Breast epithelium (tissue), 3 donors: ENCODE measurements at regions not wholly inside any gene's neighbourhood (a gene's known extent, or its start where the extent isn't known, plus 50 kb on each side); places are given as distances from the start of the nearest gene placed in this dataset.

ENCODE experiments used
- POLR2AphosphoS5 ChIP-seq, 3 donors: sonication (generic); formaldehyde crosslinking; IDR thresholded peaks; one replicate each; pipeline ENCODE4 v1.6.1; 2017; ENCODE audit warnings: antibody characterized with exemption in 3 of 3
- TF ChIP-seq, protein P1 (sequence below), 3 donors: fragments of 450-650 bp; IDR thresholded peaks; one replicate each; pipeline ENCODE4 v1.5.1; 2016 to 2017; ENCODE audit warnings: antibody characterized with exemption in 3 of 3, mild to moderate bottlenecking in 3 of 3, moderate library complexity in 3 of 3

GRCh38 chr14:95449131-95449530 lies 67.3 kb downstream of the SYNE3 start:
- TF ChIP-seq, protein P1, sequence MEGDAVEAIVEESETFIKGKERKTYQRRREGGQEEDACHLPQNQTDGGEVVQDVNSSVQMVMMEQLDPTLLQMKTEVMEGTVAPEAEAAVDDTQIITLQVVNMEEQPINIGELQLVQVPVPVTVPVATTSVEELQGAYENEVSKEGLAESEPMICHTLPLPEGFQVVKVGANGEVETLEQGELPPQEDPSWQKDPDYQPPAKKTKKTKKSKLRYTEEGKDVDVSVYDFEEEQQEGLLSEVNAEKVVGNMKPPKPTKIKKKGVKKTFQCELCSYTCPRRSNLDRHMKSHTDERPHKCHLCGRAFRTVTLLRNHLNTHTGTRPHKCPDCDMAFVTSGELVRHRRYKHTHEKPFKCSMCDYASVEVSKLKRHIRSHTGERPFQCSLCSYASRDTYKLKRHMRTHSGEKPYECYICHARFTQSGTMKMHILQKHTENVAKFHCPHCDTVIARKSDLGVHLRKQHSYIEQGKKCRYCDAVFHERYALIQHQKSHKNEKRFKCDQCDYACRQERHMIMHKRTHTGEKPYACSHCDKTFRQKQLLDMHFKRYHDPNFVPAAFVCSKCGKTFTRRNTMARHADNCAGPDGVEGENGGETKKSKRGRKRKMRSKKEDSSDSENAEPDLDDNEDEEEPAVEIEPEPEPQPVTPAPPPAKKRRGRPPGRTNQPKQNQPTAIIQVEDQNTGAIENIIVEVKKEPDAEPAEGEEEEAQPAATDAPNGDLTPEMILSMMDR (IDR thresholded peaks at IDR 0.05): no peak
- TF ChIP-seq POLR2AphosphoS5 (IDR thresholded peaks at IDR 0.05): no peak
